NCI-H1105 treated with DMSO at 0.1 percent for 48 hours (cell line): ENCODE measurements at regions not wholly inside any gene's neighbourhood (a gene's known extent, or its start where the extent isn't known, plus 50 kb on each side); places are given as distances from the start of the nearest gene placed in this dataset.

Experiments
- DNase-seq: peaks from one replicate; lab custom pipeline; 2025; lab: John Stamatoyannopoulos, UW

GRCh38 chr1:213374369-213374768 is 323.3 kb downstream of the RPS6KC1 start:
- DNase-seq, result peak; percentile 67

- DNase-seq, result no peak
These were observed 324.0 kb downstream of the RPS6KC1 start for GRCh38 chr1:213375002-213375401.

DNA sequence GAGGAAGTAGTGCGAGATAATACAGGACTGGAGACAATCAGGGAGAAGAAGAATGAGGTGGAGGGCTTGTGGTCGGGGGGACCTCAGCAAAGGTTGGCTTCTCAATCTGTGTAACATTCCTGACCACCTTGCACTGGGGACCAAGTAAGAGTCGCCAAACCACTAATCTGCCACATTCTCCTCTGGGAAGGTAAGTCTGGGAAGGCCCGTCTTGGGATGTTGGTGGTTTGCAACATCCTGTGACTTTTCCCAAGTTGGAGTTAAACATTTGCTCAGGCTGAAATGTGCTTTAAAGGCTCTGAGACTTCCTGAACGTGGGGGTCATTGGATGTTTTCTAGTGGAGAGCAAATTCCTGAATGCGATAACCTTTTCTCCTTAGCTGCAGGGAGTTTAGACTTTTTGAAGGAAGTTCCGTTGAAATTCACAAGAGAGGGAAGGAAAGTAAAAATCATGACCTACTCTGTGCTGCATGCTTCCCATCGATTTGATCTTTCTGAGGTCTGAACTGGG is 325.9 kb downstream of the RPS6KC1 start:
- DNase-seq, result no peak

- no peak for DNase-seq
These were observed 329.8 kb downstream of the RPS6KC1 start for GRCh38 chr1:213380865-213381264.

DNA sequence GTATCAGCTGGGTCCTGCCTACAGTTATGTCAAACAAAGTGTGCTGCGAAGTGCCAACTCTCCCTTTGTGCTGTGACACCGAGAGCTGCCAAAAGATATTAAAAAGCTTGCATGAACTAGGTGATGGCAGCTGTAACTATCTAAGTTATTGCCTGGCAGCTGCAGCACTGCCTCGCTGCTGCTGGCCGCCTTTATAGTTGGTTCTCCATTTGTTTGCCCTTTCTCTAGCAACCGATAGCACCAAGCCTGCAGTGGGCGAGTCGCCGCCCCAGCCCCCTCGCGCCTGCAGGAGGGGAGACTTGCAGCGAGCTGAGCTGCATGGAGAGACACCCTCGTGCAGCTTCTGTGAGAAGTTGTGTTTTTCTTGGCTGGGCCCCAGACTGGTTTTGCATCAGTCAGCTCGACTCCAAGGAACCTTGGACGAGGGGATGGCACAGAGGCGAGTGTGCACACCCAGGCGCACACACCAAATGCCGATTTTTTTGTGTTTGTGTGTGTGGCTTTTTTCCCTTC is 330.6 kb downstream of the RPS6KC1 start:
- peak; percentile 85 for DNase-seq

GRCh38 chr1:213383465-213383864 is 332.4 kb downstream of the RPS6KC1 start:
- no peak for DNase-seq

- DNase-seq, result no peak
These were observed 334.2 kb downstream of the RPS6KC1 start for GRCh38 chr1:213385201-213385600.

- no peak for DNase-seq
These were observed 334.8 kb downstream of the RPS6KC1 start for GRCh38 chr1:213385806-213386324.

DNA sequence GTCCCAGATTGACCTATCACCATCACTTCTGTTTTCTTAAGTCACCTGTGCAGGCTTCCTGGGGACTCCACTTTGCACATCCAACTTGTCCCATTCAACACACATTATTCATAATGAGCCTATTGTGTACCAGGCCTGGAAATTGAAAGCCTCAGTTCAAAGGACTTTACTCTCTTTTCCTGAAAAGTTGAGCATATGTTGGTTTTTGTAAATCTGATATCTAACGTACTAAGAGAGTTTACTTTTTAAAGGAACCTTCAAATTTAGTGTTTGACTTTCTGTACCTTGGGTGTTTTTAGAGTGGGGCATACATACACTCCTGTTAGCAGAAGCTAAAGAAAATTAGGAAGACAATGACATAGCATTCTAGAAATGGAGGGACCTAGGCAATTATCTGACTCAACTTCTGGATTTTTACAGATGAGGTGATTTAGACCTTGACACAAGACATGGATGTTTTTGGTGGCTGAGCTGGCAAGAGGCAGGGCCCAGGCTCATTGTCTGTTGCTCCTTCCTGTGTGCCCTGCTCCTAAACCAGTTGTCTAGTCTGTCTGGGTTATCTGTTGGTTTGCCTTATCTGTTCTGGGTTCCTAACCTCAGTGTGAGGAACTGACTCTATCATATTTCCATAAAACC is 336.5 kb downstream of the RPS6KC1 start:
- DNase-seq, result no peak

- no peak for DNase-seq
These were observed 337.2 kb downstream of the RPS6KC1 start for GRCh38 chr1:213388199-213388598.

DNA sequence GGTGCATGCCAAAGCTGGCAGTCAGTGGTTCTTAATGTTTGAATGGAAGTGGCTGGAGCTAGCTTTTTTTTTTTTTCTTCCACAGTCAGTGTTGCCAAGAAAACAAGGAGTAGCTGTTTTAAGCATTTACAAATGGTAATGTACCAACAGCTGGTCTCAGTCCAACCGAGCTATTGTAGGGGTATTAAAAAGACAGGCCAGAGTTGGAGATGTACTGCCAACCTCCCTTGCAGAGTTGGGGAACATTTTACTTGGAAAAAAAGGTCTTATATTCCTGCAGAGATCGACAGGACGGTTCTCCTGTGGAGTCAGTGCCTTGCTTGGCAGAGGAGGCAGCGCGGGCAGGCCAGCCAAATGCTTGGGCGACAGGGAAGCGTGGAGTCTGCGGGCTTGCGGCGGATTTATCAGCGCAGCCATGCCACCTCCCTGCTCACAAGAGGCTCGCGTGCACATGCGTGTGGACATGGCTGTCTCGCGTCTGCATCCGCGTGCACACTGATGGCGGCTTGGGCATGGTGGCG is 338.1 kb downstream of the RPS6KC1 start:
- no peak for DNase-seq

DNA sequence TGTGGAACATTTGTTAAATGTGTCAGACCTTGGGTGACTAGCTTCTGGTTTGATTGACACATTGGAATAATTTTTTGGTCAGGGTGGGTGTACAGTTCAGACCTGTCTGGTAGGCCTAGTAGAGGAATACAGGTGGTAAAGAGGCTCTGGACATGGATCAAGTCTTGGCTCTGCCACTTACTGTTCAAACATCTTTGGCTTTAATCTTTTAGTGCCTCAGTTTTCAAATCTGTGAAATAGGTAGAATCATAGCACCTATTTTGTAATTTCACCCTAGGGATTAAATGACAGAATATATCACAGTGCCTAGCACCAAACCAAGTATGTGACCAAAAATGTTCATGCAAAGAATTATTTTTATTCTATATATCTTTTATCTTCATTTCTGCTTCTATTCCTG is 340.4 kb downstream of the RPS6KC1 start:
- DNase-seq, result no peak

DNA sequence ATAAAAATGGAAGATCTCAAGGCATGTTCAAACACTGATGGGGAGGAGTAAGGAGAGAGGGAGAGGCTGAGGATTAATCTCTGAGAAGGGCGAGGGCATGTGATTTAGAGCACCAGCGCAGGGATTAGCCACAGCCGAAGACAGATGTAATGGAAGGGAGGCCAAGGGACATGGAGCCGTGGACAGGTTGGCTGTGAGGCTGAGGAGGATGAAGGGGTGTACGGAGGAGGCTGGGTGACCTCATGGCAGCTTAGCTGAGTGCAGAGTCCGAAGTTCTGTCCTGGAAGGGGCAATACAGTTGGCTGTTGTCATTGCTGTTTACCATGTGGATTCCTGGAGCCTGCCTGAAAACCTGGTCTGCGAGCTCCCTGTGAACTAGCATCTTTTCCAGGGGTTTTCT is 342.8 kb downstream of the RPS6KC1 start:
- DNase-seq, result no peak

DNA sequence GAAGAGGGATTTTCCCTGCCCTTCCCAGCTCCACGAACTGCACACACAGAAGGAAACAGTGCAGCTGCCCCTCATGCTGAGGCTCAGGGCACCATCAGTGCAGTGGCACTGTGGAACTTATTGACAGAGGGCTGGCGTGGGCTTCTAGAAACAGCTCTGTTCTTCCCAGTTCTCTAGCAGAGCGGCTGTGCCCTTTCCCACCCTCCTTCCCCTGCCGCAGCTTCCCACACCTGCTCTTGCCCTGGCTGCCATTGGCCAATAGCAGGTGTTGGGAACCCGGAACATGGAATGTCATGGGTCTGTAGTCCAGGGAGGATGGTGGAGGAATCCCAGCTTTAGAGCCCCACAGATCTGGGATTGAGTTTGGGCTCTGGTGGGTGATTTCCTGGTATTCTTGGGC is 343.8 kb downstream of the RPS6KC1 start:
- no peak for DNase-seq

GRCh38 chr1:213397638-213398037 is 346.6 kb downstream of the RPS6KC1 start:
- DNase-seq, result no peak

GRCh38 chr1:213399695-213400094 is 348.7 kb downstream of the RPS6KC1 start:
- no peak for DNase-seq

- no peak for DNase-seq
These were observed 358.2 kb downstream of the RPS6KC1 start for GRCh38 chr1:213409208-213409631.

DNA sequence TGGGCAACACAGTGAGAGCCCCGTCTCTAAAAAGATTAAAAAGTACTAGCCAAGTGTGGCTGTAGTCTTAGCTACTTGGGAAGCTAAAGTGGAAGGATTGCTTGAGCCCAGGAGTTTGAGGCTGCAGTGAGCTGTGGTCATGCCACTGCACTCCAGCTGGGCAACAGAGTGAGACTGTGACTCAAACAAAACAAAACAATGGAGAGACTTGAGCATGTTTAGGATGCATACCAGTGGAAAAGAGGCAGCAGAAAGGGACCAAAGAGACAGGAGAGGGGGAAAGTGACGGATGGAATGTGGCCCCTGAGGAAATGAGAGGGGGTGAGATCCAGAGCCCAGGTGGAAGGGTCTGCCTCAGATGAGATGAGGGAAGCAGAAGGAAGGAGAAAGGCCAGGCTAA is 358.9 kb downstream of the RPS6KC1 start:
- no peak for DNase-seq

- DNase-seq, result no peak
These were observed 363.3 kb downstream of the RPS6KC1 start for GRCh38 chr1:213414346-213414745.

GRCh38 chr1:213414911-213415310 is 363.9 kb downstream of the RPS6KC1 start:
- no peak for DNase-seq

DNA sequence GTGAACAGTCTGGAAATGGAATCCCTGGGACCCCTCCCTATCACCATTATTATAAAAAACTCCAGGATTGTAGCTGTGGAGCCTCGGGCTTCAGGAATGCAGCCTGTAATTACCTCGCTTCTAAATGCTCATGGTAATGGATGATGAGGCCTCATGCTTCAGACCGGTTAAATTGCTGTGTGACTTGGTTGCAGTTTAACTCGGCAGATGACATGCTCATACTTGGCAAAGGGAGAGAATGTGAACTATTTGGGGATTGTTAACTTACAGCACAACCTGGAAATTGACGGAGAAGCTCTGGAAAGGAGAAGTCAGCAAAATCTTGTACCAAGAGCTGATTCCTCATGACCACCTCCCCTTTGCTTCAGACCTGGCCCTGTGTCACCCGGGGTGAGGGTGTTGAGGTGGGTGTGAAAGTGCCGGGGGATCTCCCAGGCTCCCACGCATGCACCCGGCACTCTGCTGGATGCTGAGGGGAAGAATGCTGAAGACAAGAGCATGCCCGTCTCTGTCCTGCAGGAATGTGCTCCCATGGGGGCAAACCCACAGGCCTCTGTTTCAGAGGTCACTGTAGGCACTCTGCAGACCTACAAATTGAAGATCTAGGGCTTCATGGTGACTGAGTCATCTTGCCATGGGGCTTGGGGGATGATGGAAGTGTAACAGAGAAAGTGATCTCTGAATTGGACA is 364.8 kb downstream of the RPS6KC1 start:
- DNase-seq, result no peak

GRCh38 chr1:213416461-213417224 is 365.6 kb downstream of the RPS6KC1 start:
- no peak for DNase-seq
